ENCODE measurements at regions not wholly inside any gene's neighbourhood (a gene's known extent, or its start where the extent isn't known, plus 50 kb on each side); places are given as distances from the start of the nearest gene placed in this dataset.

DNA sequence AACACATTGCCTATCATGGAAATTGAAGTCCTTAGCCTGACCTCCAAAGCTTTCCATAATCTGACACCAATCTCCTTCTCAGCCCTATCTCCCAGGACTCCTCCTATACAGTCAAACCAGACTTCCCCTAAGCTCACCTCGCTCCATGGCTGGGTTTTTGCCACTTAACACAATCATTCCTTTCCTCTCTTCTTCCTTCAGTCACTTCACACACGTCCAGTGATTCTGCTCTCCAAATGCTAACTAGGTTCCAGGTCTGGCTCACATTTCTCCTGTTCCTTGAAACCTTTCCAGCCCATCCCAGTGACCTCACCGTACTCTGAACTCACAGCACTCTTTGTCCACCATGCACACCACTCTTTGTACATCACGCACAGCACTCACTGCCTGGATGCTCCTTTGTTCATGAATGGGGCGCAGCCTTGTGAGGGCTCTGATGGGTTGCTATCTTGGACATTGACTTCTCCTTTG, 98.4 kb downstream of the GLUL start:
- ATAC-seq, result no peak

- ATAC-seq, result no peak
These were observed 99.3 kb downstream of the GLUL start for GRCh38 chr1:182292193-182292741.

GRCh38 chr1:182291584-182292192, 99.9 kb downstream of the GLUL start:
- ATAC-seq, result no peak

- no peak for ATAC-seq
These were observed 102.6 kb downstream of the GLUL start for GRCh38 chr1:182288749-182289604.

DNA sequence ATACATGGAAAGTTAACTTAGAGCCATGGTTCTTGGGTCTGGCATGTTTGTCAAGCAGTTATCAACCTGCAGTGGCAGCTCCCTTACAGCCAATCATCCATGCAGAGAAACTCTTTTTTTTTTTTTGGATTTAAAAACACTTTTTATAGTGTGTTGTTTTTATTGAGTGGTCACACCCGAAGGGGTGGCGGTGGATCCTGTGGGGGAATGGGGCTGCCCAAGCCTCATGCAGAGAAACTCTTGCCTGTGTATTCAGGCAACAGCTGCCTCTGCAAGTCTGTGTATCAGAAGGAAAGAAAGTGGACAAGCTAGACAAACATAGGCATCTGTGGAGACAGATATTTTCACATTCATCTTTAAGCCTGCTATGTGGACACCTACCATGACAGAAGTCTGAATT, 104.8 kb downstream of the GLUL start:
- ATAC-seq, result no peak

- ATAC-seq, result no peak
These were observed 107.6 kb downstream of the GLUL start for GRCh38 chr1:182283746-182284544.

GRCh38 chr1:182281541-182281940, 110.0 kb downstream of the GLUL start:
- no peak for ATAC-seq

GRCh38 chr1:182280504-182280900, 111.1 kb downstream of the GLUL start:
- ATAC-seq, result no peak

GRCh38 chr1:182279724-182280503, 111.7 kb downstream of the GLUL start:
- no peak for ATAC-seq

DNA sequence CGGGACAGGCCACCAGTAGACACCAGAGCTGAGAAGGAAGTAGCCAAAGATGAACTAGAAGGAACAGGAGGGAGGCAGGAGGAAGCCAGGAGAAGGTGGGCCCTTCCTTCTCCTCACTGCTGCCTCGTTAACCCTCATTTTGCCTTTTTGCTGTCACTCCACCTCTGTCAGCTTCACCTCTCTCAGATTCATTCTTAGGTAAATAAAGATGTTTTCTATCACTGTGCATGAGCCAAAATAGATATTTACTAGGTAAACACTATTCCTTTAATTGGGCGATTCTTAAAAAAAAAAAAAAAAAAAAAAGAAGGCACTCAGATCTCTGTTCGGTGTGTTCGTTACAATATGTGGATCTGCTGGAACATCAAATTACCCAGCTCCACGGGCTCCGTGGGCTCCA, 112.3 kb downstream of the GLUL start:
- ATAC-seq, result no peak

GRCh38 chr1:182278144-182279054, 113.2 kb downstream of the GLUL start:
- ATAC-seq, result no peak

GRCh38 chr1:182275271-182275670, 116.3 kb downstream of the GLUL start:
- ATAC-seq, result no peak

DNA sequence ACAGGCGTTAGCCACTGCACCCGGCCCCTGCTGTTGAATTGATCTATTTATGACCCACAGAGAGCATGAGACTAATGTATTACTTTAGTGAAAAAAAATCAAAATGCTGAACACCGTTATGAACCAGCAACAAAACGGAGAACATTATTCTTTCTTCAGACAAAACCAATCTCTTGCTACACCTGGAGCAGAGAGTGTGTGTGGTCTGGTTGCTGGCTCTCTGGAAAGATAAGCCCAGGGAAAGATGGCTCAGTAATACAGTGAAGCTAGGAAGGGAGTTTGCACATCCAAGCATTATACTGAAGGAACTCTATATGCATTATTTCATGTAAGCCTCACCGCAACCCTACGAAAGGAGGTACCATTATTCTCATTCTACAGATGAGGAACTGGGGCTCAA, 117.0 kb downstream of the GLUL start:
- ATAC-seq, result no peak

GRCh38 chr1:182270731-182271130, 120.9 kb downstream of the GLUL start:
- ATAC-seq, result no peak

- no peak for ATAC-seq
These were observed 122.5 kb downstream of the GLUL start for GRCh38 chr1:182269097-182269496.

- no peak for ATAC-seq
These were observed 122.9 kb downstream of the GLUL start for GRCh38 chr1:182268669-182269068.

DNA sequence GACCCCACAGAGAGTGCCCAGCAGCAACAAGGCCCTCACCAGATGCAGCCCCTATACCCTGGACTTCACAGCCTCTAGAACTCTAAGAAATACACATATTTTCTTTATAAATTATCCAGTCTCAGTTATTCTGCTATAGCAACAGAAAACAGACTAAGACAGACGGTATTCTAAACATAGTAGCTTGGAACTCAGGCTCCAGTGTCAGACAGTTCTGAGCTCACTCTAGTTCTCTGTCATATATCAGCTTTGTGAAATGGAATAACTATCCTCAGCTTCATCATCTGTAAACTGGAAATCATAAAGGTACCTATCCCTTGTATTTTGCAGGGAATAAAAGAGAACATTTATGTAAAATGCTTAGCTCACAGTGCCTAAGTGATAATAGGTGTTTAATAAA, 127.4 kb downstream of the GLUL start:
- ATAC-seq, result no peak

- ATAC-seq, result no peak
These were observed 127.9 kb downstream of the GLUL start for GRCh38 chr1:182263706-182264105.

DNA sequence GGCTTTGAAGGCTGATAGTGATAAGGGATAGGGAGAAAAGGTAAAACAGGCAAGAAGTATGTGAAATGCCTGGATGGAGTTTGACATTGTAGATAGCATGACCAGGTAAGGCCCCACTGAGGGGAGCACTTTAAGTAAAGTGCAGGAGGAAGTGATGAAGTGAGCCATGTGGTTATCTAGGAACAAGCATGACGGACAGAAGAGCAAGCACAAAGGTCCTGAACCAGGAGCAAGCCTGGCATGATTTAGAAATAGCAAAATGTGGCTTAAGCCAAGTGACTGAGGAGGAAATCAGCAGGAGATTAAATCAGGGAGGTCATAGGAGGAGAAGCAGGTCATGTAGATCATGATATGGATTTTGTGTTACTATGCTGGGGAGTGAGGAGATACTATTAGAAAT, 129.2 kb downstream of the GLUL start:
- ATAC-seq, result no peak

- no peak for ATAC-seq
These were observed 129.9 kb downstream of the GLUL start for GRCh38 chr1:182261655-182262054.

GRCh38 chr1:182260516-182260915, 131.1 kb downstream of the GLUL start:
- no peak for ATAC-seq

Data from activated CD4-positive, CD25-positive, alpha-beta regulatory T cell treated with anti-CD3 and anti-CD28 coated beads, Interleukin-2, amount 50 U/mL, for 24 hours (primary cell).